Type B pancreatic cell (in vitro differentiated cells): ENCODE measurements at regions not wholly inside any gene's neighbourhood (a gene's known extent, or its start where the extent isn't known, plus 50 kb on each side); places are given as distances from the start of the nearest gene placed in this dataset.
"Not testable (repeated sequence)": the region's sequence is repeated elsewhere in the genome, so short reads cannot be mapped to it uniquely, and the experiment has no call there.

Experiments
- DNase-seq: peaks from one replicate; pipeline ENCODE4 v3.0.0; 2021; ENCODE audit warnings: mixed read lengths; ENCODE audit not compliant: unreplicated experiment; ENCODE audit errors: extremely low spot score
- H3K27ac Mint-ChIP-seq: 2 replicates; pipeline ENCODE4 v1.8.0; 2021; ENCODE audit warnings: mild to moderate bottlenecking, mixed read lengths
- H3K27me3 Mint-ChIP-seq: 2 replicates; pipeline ENCODE4 v1.8.0; 2021; ENCODE audit warnings: mixed read lengths
- H3K36me3 Mint-ChIP-seq: 2 replicates; pipeline ENCODE4 v1.8.0; 2021; ENCODE audit warnings: mixed read lengths
- H3K4me1 Mint-ChIP-seq: one replicate; pipeline ENCODE4 v1.8.0; 2021; ENCODE audit warnings: mixed read lengths; ENCODE audit not compliant: unreplicated experiment
- H3K4me3 Mint-ChIP-seq: 2 replicates; pipeline ENCODE4 v1.8.0; 2021; ENCODE audit warnings: mild to moderate bottlenecking, mixed read lengths
- H3K9me3 Mint-ChIP-seq: 2 replicates; pipeline ENCODE4 v1.8.0; 2021; ENCODE audit warnings: mixed read lengths
- CTCF ChIP-seq: fragments of 200-600 bp; sonication (generic); conservative IDR thresholded peaks from 2 replicates; pipeline ENCODE4 v1.5.0; 2021; ENCODE audit warnings: antibody characterized with exemption, mild to moderate bottlenecking

- Mint-ChIP-seq H3K36me3 (no peaks in the 10 kb centered on the region), H3K27me3 (peaks cover 3% of the 10 kb centered on the region), H3K9me3 (no peaks in the 10 kb centered on the region), H3K4me1 (no peaks in the 10 kb centered on the region), H3K27ac (no peak overlapping the region), H3K4me3 (peak overlapping the region; percentile 57)
- DNase-seq, result no peak
- TF ChIP-seq CTCF, result no peak
Observed at GRCh38 chr1:121522061-121522759, 337.4 kb downstream of the SRGAP2C start.

- not testable (repeated sequence) for H3K27ac Mint-ChIP-seq, H3K36me3 Mint-ChIP-seq, DNase-seq, H3K4me3 Mint-ChIP-seq, H3K27me3 Mint-ChIP-seq, H3K9me3 Mint-ChIP-seq, H3K4me1 Mint-ChIP-seq
Observed at GRCh38 chr1:121523112-121523511, 338.3 kb downstream of the SRGAP2C start.

- Mint-ChIP-seq H3K27ac (no peak overlapping the region), H3K9me3 (no peaks in the 10 kb centered on the region), H3K36me3 (no peaks in the 10 kb centered on the region), H3K4me3 (no peak overlapping the region), H3K4me1 (no peaks in the 10 kb centered on the region), H3K27me3 (no peaks in the 10 kb centered on the region)
- no peak for TF ChIP-seq CTCF
- no peak for DNase-seq
Observed at GRCh38 chr1:121525355-121525754, 340.6 kb downstream of the SRGAP2C start.

GRCh38 chr1:121528958-121529357 lies 344.2 kb downstream of the SRGAP2C start:
- H3K4me1 Mint-ChIP-seq, DNase-seq, H3K9me3 Mint-ChIP-seq, H3K36me3 Mint-ChIP-seq, H3K4me3 Mint-ChIP-seq, H3K27ac Mint-ChIP-seq, H3K27me3 Mint-ChIP-seq: not testable (repeated sequence)

- DNase-seq, H3K9me3 Mint-ChIP-seq, H3K36me3 Mint-ChIP-seq, H3K4me3 Mint-ChIP-seq, H3K27ac Mint-ChIP-seq, H3K4me1 Mint-ChIP-seq, H3K27me3 Mint-ChIP-seq: not testable (repeated sequence)
Observed at GRCh38 chr1:121530026-121530425, 345.3 kb downstream of the SRGAP2C start.

- not testable (repeated sequence) for H3K27me3 Mint-ChIP-seq, H3K36me3 Mint-ChIP-seq, DNase-seq, H3K27ac Mint-ChIP-seq, H3K9me3 Mint-ChIP-seq, H3K4me1 Mint-ChIP-seq, H3K4me3 Mint-ChIP-seq
Observed at GRCh38 chr1:121531747-121532146, 347.0 kb downstream of the SRGAP2C start.

- not testable (repeated sequence) for H3K4me3 Mint-ChIP-seq, H3K9me3 Mint-ChIP-seq, H3K27ac Mint-ChIP-seq, H3K4me1 Mint-ChIP-seq, H3K27me3 Mint-ChIP-seq, H3K36me3 Mint-ChIP-seq, DNase-seq
Observed at GRCh38 chr1:121538148-121538547, 353.4 kb downstream of the SRGAP2C start.

GRCh38 chr1:121538943-121539575 lies 354.3 kb downstream of the SRGAP2C start:
- H3K4me1 Mint-ChIP-seq, result no peaks in the 10 kb centered on the region
- no peak for TF ChIP-seq CTCF
- no peaks in the 10 kb centered on the region for H3K27me3 Mint-ChIP-seq
- no peak for DNase-seq
- no peak overlapping the region for H3K27ac Mint-ChIP-seq
- H3K4me3 Mint-ChIP-seq, result no peak overlapping the region
- no peaks in the 10 kb centered on the region for H3K36me3 Mint-ChIP-seq
- no peaks in the 10 kb centered on the region for H3K9me3 Mint-ChIP-seq

GRCh38 chr1:121543988-121544387 lies 359.2 kb downstream of the SRGAP2C start:
- H3K36me3 Mint-ChIP-seq, H3K4me1 Mint-ChIP-seq, H3K9me3 Mint-ChIP-seq, H3K27me3 Mint-ChIP-seq, H3K27ac Mint-ChIP-seq, DNase-seq, H3K4me3 Mint-ChIP-seq: not testable (repeated sequence)
